ENCODE measurements at regions not wholly inside any gene's neighbourhood (a gene's known extent, or its start where the extent isn't known, plus 50 kb on each side); places are given as distances from the start of the nearest gene placed in this dataset.

GRCh38 chr9:12170456-12170855 is 522.7 kb upstream of the TYRP1 start:
- DNase-seq (ENCODE audit: low spot score): no peak
- ChIA-PET POLR2A (ENCODE audit: low non-redundant PET) (no interaction called here), CTCF (no interaction called here)
- Histone ChIP-seq H3K27ac (ENCODE audit: low read depth, low read length, poor library complexity, severe bottlenecking) (no peak overlapping the region), H3K27me3 (replicated peaks; ENCODE audit: insufficient read depth, low read depth, low read length, poor library complexity) (no peaks in the 10 kb centered on the region), H3K4me3 (ENCODE audit: low read depth, low read length, poor library complexity, severe bottlenecking) (no peak overlapping the region), H3K4me1 (ENCODE audit: insufficient read depth, low read length, poor library complexity, severe bottlenecking) (no peaks in the 10 kb centered on the region), H3K9me3 (ENCODE audit: low read depth, low read length, poor library complexity, severe bottlenecking) (no peaks in the 10 kb centered on the region), H3K36me3 (ENCODE audit: insufficient read depth, low read length, poor library complexity, severe bottlenecking) (no peaks in the 10 kb centered on the region)
- intact Hi-C loops (cut with micrococcal nuclease; ENCODE audit: unreplicated experiment): no loop called here
- TF ChIP-seq, protein P1, sequence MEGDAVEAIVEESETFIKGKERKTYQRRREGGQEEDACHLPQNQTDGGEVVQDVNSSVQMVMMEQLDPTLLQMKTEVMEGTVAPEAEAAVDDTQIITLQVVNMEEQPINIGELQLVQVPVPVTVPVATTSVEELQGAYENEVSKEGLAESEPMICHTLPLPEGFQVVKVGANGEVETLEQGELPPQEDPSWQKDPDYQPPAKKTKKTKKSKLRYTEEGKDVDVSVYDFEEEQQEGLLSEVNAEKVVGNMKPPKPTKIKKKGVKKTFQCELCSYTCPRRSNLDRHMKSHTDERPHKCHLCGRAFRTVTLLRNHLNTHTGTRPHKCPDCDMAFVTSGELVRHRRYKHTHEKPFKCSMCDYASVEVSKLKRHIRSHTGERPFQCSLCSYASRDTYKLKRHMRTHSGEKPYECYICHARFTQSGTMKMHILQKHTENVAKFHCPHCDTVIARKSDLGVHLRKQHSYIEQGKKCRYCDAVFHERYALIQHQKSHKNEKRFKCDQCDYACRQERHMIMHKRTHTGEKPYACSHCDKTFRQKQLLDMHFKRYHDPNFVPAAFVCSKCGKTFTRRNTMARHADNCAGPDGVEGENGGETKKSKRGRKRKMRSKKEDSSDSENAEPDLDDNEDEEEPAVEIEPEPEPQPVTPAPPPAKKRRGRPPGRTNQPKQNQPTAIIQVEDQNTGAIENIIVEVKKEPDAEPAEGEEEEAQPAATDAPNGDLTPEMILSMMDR (conservative IDR thresholded peaks at IDR 0.05; ENCODE audit: low read depth, low read length): no peak
- TF ChIP-seq EZH2 (IDR thresholded peaks at IDR 0.05; ENCODE audit: borderline replicate concordance, low read depth, low read length, poor library complexity, severe bottlenecking): no peak
- no TSS peak for BruUV-seq (replicated peaks)

- no peak for DNase-seq (ENCODE audit: low spot score)
- H3K4me1 ChIP-seq (ENCODE audit: insufficient read depth, low read length, poor library complexity, severe bottlenecking): no peaks in the 10 kb centered on the region
- BruUV-seq (replicated peaks): no TSS peak
- H3K36me3 ChIP-seq (ENCODE audit: insufficient read depth, low read length, poor library complexity, severe bottlenecking): no peaks in the 10 kb centered on the region
- TF ChIP-seq, protein P1 (conservative IDR thresholded peaks at IDR 0.05; ENCODE audit: low read depth, low read length): no peak
- TF ChIP-seq EZH2 (IDR thresholded peaks at IDR 0.05; ENCODE audit: borderline replicate concordance, low read depth, low read length, poor library complexity, severe bottlenecking): no peak
- intact Hi-C loops (cut with micrococcal nuclease; ENCODE audit: unreplicated experiment): no loop called here
- H3K4me3 ChIP-seq (ENCODE audit: low read depth, low read length, poor library complexity, severe bottlenecking): no peak overlapping the region
- ChIA-PET CTCF (no interaction called here), POLR2A (ENCODE audit: low non-redundant PET) (no interaction called here)
- no peaks in the 10 kb centered on the region for H3K27me3 ChIP-seq (replicated peaks; ENCODE audit: insufficient read depth, low read depth, low read length, poor library complexity)
- no peak overlapping the region for H3K27ac ChIP-seq (ENCODE audit: low read depth, low read length, poor library complexity, severe bottlenecking)
- H3K9me3 ChIP-seq (ENCODE audit: low read depth, low read length, poor library complexity, severe bottlenecking): no peaks in the 10 kb centered on the region
These were observed 514.6 kb upstream of the TYRP1 start for GRCh38 chr9:12178634-12179033.

DNA sequence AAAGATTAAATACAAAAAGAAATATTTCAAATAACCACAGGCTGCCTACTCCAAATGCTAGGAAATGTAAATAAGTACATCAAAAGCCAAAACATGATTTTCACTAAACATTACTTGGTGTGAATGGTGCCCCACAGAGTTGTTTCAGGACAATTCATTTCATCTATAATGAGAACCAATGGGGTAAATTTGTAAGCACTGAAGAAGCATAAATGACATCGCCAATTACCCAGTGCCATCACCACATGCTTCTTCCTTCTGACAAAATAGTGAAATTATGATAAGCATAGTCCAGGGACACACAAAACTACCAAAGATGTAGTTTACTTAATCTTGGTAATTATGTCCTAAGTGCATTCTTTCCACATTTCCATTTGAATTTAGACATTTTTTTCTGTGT is 510.4 kb upstream of the TYRP1 start:
- ChIA-PET POLR2A (ENCODE audit: low non-redundant PET) (no interaction called here), CTCF (no interaction called here)
- intact Hi-C loops (cut with micrococcal nuclease; ENCODE audit: unreplicated experiment): no loop called here
- H3K27me3 ChIP-seq (replicated peaks; ENCODE audit: insufficient read depth, low read depth, low read length, poor library complexity): no peaks in the 10 kb centered on the region
- H3K4me1 ChIP-seq (ENCODE audit: insufficient read depth, low read length, poor library complexity, severe bottlenecking): no peaks in the 10 kb centered on the region
- no peak overlapping the region for H3K27ac ChIP-seq (ENCODE audit: low read depth, low read length, poor library complexity, severe bottlenecking)
- TF ChIP-seq, protein P1 (conservative IDR thresholded peaks at IDR 0.05; ENCODE audit: low read depth, low read length): no peak
- TF ChIP-seq EZH2 (IDR thresholded peaks at IDR 0.05; ENCODE audit: borderline replicate concordance, low read depth, low read length, poor library complexity, severe bottlenecking): no peak
- H3K9me3 ChIP-seq (ENCODE audit: low read depth, low read length, poor library complexity, severe bottlenecking): no peaks in the 10 kb centered on the region
- H3K4me3 ChIP-seq (ENCODE audit: low read depth, low read length, poor library complexity, severe bottlenecking): no peak overlapping the region
- no peaks in the 10 kb centered on the region for H3K36me3 ChIP-seq (ENCODE audit: insufficient read depth, low read length, poor library complexity, severe bottlenecking)
- BruUV-seq (replicated peaks): no TSS peak
- DNase-seq (ENCODE audit: low spot score): no peak
